ENCODE measurements at regions not wholly inside any gene's neighbourhood (a gene's known extent, or its start where the extent isn't known, plus 50 kb on each side); places are given as distances from the start of the nearest gene placed in this dataset.

- TF ChIP-seq CTCF (IDR thresholded peaks at IDR 0.05) (no peak), POLR2A (IDR thresholded peaks at IDR 0.05) (no peak)
These were observed 946.1 kb downstream of the SQOR start for GRCh38 chr15:46580924-46581323.

All from adrenal gland (tissue), 5 donors.